ENCODE measurements at regions not wholly inside any gene's neighbourhood (a gene's known extent, or its start where the extent isn't known, plus 50 kb on each side); places are given as distances from the start of the nearest gene placed in this dataset.
"Not testable (repeated sequence)": the region's sequence is repeated elsewhere in the genome, so short reads cannot be mapped to it uniquely, and the experiment has no call there.

- no peak for DNase-seq
Measured at GRCh38 chr11:39674024-39674423, 1785.4 kb downstream of the LRRC4C start.

DNA sequence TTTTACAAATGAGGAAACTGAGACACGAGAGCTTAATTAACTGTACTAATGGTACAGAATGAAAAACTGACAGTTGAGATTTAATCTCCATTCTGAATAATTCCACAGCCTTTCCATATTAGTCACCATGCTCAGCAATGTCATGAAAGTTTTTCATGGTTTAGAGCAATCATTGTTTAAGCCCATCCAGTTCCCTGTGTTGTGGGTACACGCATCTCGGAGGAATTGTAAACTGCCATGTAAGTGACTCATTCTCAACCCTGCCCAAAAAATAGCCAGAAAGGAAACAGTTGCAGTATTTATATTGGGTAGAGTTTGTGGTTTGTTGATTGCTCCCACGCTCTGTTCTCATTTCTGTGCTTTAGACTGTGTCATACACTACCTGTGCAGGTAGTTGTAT lies 1790.8 kb downstream of the LRRC4C start:
- DNase-seq, result no peak

DNA sequence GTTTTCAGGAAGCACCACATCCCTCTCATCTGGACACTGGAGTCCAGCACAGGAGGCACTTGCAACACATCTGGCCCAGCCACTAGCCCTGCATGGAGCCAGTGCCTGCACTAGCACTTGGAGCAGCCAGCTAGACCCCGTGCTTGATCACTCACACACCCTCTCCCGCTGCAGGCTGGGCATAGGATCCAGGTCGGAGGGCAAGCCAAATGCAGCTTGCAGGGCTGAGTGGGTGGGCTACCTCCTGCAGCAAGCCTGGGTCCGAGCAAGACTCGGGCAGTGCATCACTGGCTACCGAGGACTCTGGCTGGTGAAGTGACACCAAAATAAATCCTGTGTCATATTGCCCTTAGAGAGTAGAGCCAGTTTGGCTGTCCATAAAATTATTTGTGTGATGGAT lies 1795.4 kb downstream of the LRRC4C start:
- no peak for DNase-seq

- no peak for DNase-seq
Measured at GRCh38 chr11:39661890-39662289, 1797.6 kb downstream of the LRRC4C start.

DNA sequence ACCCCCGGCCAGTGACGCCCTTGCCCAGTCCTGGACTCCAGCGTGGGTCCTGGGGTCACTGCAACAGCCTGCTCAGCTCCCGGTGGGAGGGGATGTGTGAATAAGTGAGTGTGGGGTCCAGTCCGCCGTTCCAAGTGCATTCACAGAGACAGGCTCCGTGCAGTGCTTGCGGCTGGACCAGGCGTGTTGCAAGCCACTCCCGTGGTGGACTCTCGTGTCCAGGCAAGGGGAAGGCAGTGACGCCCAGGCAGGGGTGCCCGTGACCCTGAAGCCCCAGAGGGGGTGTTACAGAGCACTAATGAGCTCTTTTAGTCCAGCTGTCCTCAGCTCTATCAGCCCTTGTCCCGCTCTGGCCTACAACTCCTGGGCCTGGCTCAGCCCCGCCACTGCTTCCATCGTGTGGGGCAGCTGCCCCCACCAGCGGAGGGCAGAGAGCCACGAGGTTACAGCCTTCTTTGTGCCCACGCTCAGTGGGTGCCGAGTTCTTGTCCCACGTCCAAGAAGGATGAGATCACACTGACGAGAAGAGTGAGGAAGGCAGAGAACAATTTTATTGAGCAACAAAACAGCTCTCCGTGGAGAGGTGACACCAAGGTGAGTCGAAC lies 1807.5 kb downstream of the LRRC4C start:
- no peak for DNase-seq

- no peak for DNase-seq
Measured at GRCh38 chr11:39641751-39642150, 1817.7 kb downstream of the LRRC4C start.

GRCh38 chr11:39630365-39630764 lies 1829.1 kb downstream of the LRRC4C start:
- DNase-seq, result no peak

GRCh38 chr11:39628311-39628710 lies 1831.1 kb downstream of the LRRC4C start:
- no peak for DNase-seq

DNA sequence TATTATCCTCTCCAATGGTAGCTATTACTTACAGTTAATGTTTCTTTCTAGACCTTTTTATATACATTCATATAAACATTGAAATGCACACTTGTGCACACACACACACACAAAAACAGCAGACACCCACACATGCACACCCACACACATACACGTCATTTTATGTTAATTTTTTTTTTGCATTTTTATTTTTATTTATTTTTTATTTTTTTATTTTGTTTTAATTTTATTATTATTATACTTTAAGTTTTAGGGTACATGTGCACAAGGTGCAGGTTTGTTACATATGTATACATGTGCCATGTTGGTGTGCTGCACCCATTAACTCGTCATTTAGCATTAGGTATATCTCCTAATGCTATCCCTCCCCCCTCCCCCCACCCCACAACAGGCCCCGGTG lies 1839.1 kb downstream of the LRRC4C start:
- DNase-seq, result not testable (repeated sequence)

DNA sequence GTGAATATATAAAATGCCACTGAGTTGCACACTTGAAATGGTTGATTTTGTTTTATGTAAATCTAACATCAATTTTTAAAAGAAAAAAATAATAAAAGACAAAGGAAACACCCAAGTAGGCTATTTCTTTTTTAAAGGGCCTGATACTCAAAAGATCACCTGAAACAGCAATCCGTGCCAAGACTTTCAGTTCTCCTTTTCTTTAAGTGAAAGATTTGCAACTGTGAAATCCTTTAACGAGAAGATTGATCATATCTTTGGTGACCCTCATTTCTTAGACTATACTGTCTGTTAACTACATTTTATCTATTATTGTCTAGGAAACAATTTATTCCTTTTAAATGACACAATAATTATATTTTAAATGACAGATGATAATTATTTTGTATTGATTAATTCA lies 1841.5 kb downstream of the LRRC4C start:
- no peak for DNase-seq

- no peak for DNase-seq
Measured at GRCh38 chr11:39589391-39589790, 1870.1 kb downstream of the LRRC4C start.

DNA sequence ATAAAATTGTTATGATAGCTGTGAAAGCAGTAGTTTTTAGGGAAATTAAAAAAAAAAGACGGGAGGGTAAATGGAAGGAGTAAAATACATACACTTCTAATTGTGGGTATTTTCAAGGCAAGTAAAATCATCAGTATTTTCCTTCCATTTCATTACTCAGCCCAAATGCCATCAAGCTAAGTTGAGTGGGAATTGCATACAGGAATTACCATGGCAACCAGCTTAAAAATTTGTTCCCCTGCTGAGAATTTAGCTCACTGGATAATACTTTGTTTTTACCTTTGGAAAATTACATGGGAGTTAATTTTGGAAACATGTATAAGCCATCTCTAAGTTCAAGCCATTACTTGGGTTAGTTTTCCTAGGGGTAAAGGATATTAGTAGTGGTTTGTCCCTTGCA lies 1873.4 kb downstream of the LRRC4C start:
- no peak for DNase-seq

DNA sequence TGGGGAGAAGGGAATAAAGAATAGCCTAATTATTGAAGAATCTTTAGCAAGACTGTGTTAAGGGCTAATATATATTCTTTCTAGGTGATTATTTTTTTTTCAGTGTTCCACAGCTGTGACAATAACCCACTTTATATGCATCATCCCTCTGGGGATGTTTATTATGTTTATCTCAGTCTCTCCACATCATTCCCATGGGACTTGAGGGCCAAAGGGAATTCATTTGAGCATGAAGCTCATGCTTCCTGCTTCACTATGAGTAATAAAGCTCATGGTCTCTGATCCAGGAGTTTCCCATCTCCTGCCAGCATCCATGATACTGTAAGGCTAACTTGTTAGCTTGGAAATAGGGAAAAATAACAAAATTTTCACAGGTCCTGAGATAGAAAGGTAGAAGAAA lies 1888.4 kb downstream of the LRRC4C start:
- no peak for DNase-seq

DNA sequence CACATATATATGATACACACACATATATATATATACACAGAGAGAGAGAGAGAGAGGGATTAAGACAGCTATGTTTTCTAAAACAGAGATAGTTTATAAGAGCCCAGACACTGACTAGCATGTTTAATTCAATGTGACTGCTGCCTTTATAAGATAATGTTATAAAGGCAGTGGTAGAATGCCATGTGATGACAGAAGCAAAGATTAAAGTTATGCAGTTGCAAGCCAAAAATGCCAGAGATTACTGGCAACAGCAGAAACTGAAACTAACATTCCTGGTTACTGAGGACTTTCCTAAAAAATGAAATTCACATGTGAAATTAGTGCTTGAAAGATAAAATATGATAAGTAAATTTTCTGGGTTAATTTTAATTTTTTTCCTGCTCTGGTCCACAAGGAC lies 1888.9 kb downstream of the LRRC4C start:
- no peak for DNase-seq

GRCh38 chr11:39569789-39570188 lies 1889.7 kb downstream of the LRRC4C start:
- no peak for DNase-seq

- DNase-seq, result no peak
Measured at GRCh38 chr11:39542460-39542859, 1917.0 kb downstream of the LRRC4C start.

DNA sequence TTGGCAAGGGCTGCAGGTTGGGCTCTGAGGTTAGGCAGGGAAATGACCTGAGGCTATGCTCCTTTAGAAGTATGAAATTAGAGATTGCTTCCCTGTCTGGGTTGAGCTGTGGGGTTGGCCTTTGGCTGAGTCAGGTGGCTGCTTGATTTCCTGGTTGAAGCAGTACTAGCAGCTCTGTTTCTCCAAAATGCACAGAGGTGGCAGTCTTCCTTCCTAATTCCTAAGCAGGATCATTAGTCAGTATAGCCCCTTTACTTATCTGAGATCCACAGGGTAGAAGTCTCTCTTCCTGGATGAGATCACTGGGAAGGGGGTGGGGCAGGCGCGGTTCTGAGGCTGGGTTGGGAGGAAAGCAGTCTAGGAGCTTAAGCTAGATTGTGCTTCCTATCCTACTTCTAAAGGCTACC lies 1917.5 kb downstream of the LRRC4C start:
- no peak for DNase-seq

DNA sequence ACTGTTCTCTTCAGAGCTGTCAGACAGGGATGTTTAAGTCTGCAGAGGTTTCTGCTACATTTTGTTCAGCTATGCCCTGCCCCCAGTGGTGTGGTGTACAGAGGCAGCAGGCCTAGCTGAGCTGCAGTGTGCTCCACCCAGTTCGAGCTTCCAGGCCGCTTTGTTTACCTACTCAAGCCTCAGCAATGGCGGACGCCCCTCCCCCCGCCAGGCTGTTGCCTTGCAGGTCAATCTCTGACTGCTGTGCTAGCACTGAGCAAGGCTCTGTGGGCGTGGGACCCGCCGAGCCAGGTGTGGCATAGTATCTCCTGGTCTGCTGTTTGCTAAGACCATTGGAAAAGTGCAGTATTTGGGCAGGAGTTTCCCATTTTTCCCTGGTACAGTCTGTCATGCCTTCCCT lies 1923.1 kb downstream of the LRRC4C start:
- DNase-seq, result not testable (repeated sequence)
